T-helper 1 cell (primary cell): ENCODE measurements at regions not wholly inside any gene's neighbourhood (a gene's known extent, or its start where the extent isn't known, plus 50 kb on each side); places are given as distances from the start of the nearest gene placed in this dataset.

Source experiments
- DNase-seq, 5 donors: peaks; one replicate each; pipeline ENCODE4 v3.0.0-alpha.2; 2012 to 2020

DNA sequence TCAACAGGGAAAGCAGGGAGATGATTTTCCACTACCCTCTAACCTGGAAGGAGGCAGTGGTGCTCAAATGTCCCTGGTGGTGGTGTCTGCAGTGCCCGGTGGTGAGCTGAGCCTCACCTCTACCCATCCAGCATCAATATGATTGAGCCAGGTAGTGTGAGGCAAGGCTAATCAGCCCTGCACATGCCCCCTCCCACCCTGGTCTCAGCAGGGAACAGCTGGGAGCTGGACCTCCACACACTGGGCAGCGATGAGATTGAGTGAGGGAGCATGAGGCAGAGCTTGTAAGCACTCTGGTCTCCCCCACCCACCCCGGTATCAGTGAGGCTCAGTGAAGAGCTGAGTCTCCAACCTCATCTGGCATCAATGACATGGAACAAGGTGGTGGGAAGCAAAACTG, 634.3 kb downstream of the PTPRU start:
- no peak for DNase-seq

- no peak for DNase-seq
Observed at GRCh38 chr1:29869802-29870201, 633.5 kb downstream of the PTPRU start.

DNA sequence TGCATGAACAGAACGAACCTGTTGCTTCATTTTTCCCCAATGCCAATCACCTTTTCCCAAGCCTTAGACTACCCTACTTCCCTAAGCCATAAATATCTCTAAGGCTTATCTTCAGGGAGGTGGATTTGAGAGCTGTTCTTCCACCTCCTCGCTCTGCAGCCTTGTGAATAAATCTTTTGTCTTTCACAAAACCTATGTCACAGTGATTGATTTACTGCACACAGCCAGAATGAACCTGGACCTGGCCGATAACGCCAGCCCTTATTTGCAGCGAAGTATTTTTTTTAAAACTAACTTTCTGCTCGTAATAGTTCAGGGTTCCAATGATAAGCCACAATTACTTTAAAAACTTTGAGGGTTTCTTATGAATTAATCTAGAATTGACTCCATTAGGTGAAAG, 632.6 kb downstream of the PTPRU start:
- no peak for DNase-seq

DNA sequence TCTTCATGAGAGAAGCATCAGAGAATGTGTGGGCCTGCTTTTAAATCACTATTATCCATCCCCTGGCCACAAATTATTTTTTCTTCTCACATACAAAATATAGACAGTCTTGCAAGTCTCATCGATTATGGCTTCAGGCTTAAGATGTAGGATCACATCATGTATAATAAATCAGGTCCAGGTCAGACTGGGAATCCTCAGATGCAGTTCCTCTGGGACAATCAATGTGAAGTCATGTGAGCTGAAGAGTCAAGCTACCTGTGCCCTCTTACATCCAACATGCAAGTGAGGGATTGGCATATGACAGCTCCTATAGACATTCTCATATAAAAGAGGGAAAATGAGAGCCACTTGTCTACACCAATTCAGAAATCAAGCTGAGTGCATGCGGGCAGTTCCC, 631.8 kb downstream of the PTPRU start:
- DNase-seq = no peak

DNA sequence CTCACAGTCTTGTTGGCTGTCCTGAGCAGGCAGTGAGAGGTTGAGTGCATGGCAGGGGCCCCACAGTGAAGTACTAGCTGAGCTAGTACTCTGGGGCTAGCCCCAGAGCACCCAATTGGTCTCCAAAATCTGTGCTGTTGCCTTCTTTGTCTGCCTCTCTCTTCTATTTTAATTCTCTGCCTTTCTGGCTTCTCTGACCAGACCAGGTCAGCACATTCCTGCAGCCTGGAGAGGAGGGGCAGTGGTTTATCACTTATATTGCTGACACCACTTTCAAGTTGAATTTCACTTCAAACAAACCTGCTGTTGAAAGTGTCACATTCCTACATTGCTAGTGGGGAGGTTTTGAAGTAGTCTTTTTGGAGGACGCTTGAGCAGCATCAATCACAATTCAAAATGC, 628.7 kb downstream of the PTPRU start:
- no peak for DNase-seq

GRCh38 chr1:29864431-29865022, 628.2 kb downstream of the PTPRU start:
- DNase-seq = no peak

- DNase-seq = no peak
Observed at GRCh38 chr1:29861922-29862321, 625.6 kb downstream of the PTPRU start.

GRCh38 chr1:29861446-29861845, 625.1 kb downstream of the PTPRU start:
- no peak for DNase-seq

GRCh38 chr1:29860681-29861080, 624.4 kb downstream of the PTPRU start:
- DNase-seq = no peak

- DNase-seq = no peak
Observed at GRCh38 chr1:29860056-29860455, 623.7 kb downstream of the PTPRU start.

GRCh38 chr1:29859126-29859525, 622.8 kb downstream of the PTPRU start:
- no peak for DNase-seq

DNA sequence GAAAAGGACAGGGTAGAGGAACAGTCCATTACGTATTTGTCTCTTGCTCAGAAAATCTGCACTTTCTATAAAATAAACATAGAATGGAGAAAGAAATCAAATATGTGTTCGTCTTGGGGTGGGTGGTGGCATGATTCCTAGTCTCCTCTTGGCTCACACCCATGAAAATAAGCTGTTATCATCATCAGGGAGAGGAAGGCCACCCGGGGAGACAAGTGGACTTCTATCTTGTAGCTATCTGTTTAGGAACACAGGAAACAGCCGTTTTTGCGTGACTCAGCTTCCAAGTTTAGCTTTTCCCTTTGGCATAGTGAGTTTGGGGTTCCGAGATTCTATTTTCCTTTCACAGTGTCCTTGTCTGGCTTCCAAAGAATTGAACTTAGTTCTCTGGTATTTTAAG, 622.3 kb downstream of the PTPRU start:
- no peak for DNase-seq

GRCh38 chr1:29856340-29857114, 620.2 kb downstream of the PTPRU start:
- no peak for DNase-seq

DNA sequence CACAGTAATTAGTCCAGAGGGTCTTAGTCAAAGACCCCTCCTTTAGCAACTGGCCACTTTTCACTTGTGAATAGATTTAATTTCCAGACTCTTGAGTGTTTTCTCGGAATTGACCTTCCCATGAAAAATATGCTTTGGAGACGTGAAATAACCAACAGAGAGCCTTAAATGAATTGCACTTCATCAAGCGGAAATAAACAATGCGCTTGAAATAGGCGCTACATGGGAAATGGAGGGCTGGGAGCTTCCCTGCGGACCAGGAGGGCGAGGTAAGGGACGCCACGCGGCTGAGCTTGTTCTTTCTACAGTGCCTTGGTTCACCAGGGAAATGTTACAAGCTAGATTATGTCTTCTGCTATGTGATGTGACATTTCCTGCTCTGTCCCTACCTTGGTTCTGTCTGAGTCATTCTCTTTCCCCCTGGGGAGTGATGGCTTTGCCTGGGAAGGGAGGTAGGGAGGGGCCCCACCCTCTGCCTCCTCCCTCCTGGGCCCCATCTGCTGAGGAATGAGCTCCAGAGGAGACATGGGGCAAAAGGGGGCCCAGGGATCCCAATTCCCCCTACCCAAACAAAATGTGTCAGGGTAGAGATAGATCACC, 619.3 kb downstream of the PTPRU start:
- DNase-seq = no peak

- no peak for DNase-seq
Observed at GRCh38 chr1:29854700-29855276, 618.5 kb downstream of the PTPRU start.

DNA sequence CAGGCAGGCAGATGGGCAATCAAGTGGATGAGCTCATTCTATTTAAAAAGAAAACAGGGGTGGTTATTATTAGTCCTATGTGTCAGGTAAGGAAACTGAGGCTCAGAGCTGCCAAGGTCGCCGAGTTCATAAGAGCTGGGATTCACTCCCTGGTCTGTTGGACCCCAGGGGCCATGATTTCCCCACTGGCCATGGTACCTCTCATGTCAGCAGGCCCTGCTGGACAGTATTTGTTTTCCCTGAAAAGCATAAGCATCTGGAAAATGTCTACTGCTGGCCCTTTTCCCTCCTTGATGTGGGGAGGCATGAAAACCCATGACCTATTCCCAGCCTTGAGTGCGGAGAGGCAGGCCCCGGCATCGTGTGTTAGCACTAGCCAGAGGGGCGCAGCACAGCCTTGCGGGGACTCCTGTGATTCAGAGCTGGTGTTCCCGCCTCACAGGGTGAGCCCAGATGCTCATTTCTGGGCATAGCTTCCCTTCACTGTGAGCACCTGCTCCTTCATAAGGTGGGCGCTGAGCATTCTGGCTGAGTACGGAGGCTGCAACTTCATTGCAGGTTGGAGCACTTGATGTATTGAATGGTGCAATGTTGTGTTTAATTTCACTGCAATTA, 617.5 kb downstream of the PTPRU start:
- no peak for DNase-seq

GRCh38 chr1:29852248-29852647, 615.9 kb downstream of the PTPRU start:
- DNase-seq = no peak

- no peak for DNase-seq
Observed at GRCh38 chr1:29851691-29852090, 615.4 kb downstream of the PTPRU start.

GRCh38 chr1:29849991-29850757, 613.9 kb downstream of the PTPRU start:
- DNase-seq = no peak

DNA sequence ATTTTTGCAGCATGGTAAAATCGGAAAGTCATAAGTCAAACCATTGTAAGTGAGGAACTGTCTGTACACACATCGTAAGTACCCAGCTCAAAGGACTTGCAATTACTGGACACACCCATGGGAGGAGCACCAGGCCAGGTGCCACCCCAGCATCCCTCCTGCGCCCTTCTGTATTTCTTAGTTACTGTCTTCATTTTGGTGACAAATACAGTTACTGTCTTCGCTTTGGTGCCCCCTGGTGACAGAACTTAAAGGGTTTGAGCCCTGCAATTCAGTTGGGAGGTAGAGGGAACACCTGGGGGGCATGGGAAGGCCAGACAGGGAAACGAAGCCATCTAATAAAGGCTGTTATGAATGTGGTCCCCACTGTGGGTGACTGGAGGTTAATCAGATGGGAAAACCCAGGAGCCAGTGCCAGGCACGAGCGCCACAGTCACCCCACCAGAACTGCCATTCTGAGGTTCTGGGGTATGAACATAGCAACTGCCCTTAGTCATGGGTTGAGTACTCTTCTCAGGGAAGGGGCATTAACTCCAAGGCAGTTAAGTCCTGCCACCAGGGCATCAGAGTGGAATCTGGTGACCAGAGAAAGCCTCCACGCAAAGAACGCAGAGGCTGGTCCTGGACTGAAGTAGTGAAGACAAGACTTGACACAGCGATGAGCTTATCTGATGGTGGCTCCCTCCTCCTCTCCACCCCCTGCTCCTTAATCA, 612.9 kb downstream of the PTPRU start:
- peak in 2 of 5 donors; percentile 13 to 45 for DNase-seq

- DNase-seq = no peak
Observed at GRCh38 chr1:29845910-29846309, 609.6 kb downstream of the PTPRU start.

DNA sequence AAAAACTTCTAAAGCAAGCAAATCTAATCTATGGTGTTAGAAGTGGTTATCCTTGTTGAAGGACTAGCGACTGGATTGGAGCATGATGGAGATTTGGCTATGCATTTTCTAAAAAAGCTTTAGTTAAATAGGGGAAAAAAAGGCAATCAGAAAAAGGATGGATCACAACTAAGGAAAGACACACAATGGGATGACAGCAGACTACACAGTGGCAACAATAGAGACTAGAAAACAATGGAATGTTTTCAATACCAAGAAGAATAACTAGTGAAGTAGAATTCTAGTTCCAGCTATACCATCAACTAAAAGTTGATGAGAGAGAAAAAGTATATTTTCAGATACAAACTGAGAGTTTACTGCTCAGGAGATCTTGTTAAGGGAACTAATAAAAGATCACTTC, 605.8 kb downstream of the PTPRU start:
- DNase-seq = no peak
